GM18951 (cell line): ENCODE measurements at regions not wholly inside any gene's neighbourhood (a gene's known extent, or its start where the extent isn't known, plus 50 kb on each side); places are given as distances from the start of the nearest gene placed in this dataset.
"Not testable (repeated sequence)": the region's sequence is repeated elsewhere in the genome, so short reads cannot be mapped to it uniquely, and the experiment has no call there.

Source experiments
- POLR2A ChIP-seq: IDR thresholded peaks from 4 replicates; pipeline ENCODE4 v1.6.1; 2011; ENCODE audit warnings: mild to moderate bottlenecking; ENCODE audit not compliant: insufficient read length, insufficient read depth; ENCODE audit errors: extremely low read depth
- in situ Hi-C: fragments of 300-500 bp; cut with MboI; formaldehyde crosslinking; loops from one replicate; pipeline ENCODE4 v1.12.0; 2022; ENCODE audit warnings: low sequenced_read_pairs, mixed read lengths, inconsistent platforms; ENCODE audit not compliant: unreplicated experiment

GRCh38 chrX:40240844-40241243 is 143.1 kb upstream of the BCOR start:
- in situ Hi-C loops, result no loop called here

GRCh38 chrX:40237731-40238178 is 140.0 kb upstream of the BCOR start:
- in situ Hi-C loops, result no loop called here
- TF ChIP-seq POLR2A, result no peak

More at GRCh38 chrX:40240844-40241243, 143.1 kb upstream of the BCOR start:
- TF ChIP-seq POLR2A, result no peak

- in situ Hi-C loops, result no loop called here
- no peak for TF ChIP-seq POLR2A
Measured at GRCh38 chrX:40230646-40231045, 132.9 kb upstream of the BCOR start.

GRCh38 chrX:40227125-40227524 is 129.4 kb upstream of the BCOR start:
- in situ Hi-C loops, result no loop called here
- TF ChIP-seq POLR2A, result no peak

GRCh38 chrX:40224658-40225057 is 126.9 kb upstream of the BCOR start:
- TF ChIP-seq POLR2A, result no peak
- in situ Hi-C loops, result no loop called here

- in situ Hi-C loops, result not testable (repeated sequence)
Measured at GRCh38 chrX:40222612-40223011, 124.9 kb upstream of the BCOR start.

- TF ChIP-seq POLR2A, result no peak
- in situ Hi-C loops, result no loop called here
Measured at GRCh38 chrX:40213092-40213491, 115.3 kb upstream of the BCOR start.

GRCh38 chrX:40209951-40210617 is 112.3 kb upstream of the BCOR start:
- in situ Hi-C loops, result no loop called here
- no peak for TF ChIP-seq POLR2A

GRCh38 chrX:40207626-40208025 is 109.9 kb upstream of the BCOR start:
- in situ Hi-C loops, result no loop called here
- no peak for TF ChIP-seq POLR2A

GRCh38 chrX:40205471-40205870 is 107.7 kb upstream of the BCOR start:
- in situ Hi-C loops, result no loop called here

GRCh38 chrX:40202456-40202855 is 104.7 kb upstream of the BCOR start:
- in situ Hi-C loops, result no loop called here
- no peak for TF ChIP-seq POLR2A

More at GRCh38 chrX:40205471-40205870, 107.7 kb upstream of the BCOR start:
- TF ChIP-seq POLR2A, result no peak

GRCh38 chrX:40201329-40201885 is 103.6 kb upstream of the BCOR start:
- no peak for TF ChIP-seq POLR2A
- in situ Hi-C loops, result no loop called here

- TF ChIP-seq POLR2A, result no peak
- in situ Hi-C loops, result no loop called here
Measured at GRCh38 chrX:40199704-40200103, 101.9 kb upstream of the BCOR start.

GRCh38 chrX:40197071-40197470 is 99.3 kb upstream of the BCOR start:
- in situ Hi-C loops, result no loop called here
- TF ChIP-seq POLR2A, result no peak
